Omental fat pad (tissue), 3 donors: ENCODE measurements at regions not wholly inside any gene's neighbourhood (a gene's known extent, or its start where the extent isn't known, plus 50 kb on each side); places are given as distances from the start of the nearest gene placed in this dataset.
A peak's percentile ranks its signal among the peaks of the same experiment; 100 is the strongest.

Source experiments
- ATAC-seq: fragments of 150-250 bp; one replicate; pipeline ENCODE4 v1.9.1; 2016; ENCODE audit warnings: mild to moderate bottlenecking, moderate library complexity; ENCODE audit not compliant: low FRiP score
- DNase-seq: peaks from one replicate; pipeline ENCODE4 v3.0.0-alpha.2; 2019; ENCODE audit warnings: low spot score
- CTCF ChIP-seq, 3 donors: fragments of 450-650 bp; IDR thresholded peaks; one replicate each; pipeline ENCODE4 v1.5.1; 2016 to 2017; ENCODE audit warnings: antibody characterized with exemption in 3 of 3, mild to moderate bottlenecking in 3 of 3, moderate library complexity in 2 of 3

GRCh38 chr17:68771867-68772515, 170.8 kb upstream of the FAM20A start:
- ATAC-seq (peak; percentile 90), DNase-seq (no peak)
- peak in 2 of 3 donors; percentile 31 to 38 for TF ChIP-seq CTCF (IDR thresholded peaks at IDR 0.05)

- no peak for TF ChIP-seq CTCF (IDR thresholded peaks at IDR 0.05)
- no peak for ATAC-seq
These were observed 167.6 kb upstream of the FAM20A start for GRCh38 chr17:68768804-68769203.

GRCh38 chr17:68766640-68767039, 165.5 kb upstream of the FAM20A start:
- ATAC-seq (no peak), DNase-seq (no peak)
- TF ChIP-seq CTCF (IDR thresholded peaks at IDR 0.05): no peak

More at GRCh38 chr17:68768804-68769203, 167.6 kb upstream of the FAM20A start:
- DNase-seq: no peak

- TF ChIP-seq CTCF (IDR thresholded peaks at IDR 0.05): no peak
- ATAC-seq: no peak
These were observed 162.4 kb upstream of the FAM20A start for GRCh38 chr17:68763562-68763961.

GRCh38 chr17:68762911-68763310, 161.7 kb upstream of the FAM20A start:
- no peak for TF ChIP-seq CTCF (IDR thresholded peaks at IDR 0.05)
- no peak for DNase-seq
- ATAC-seq: no peak

More at GRCh38 chr17:68763562-68763961, 162.4 kb upstream of the FAM20A start:
- no peak for DNase-seq

GRCh38 chr17:68760141-68760475, 158.9 kb upstream of the FAM20A start:
- no peak for TF ChIP-seq CTCF (IDR thresholded peaks at IDR 0.05)
- no peak for DNase-seq

GRCh38 chr17:68759343-68760140, 158.4 kb upstream of the FAM20A start:
- DNase-seq: peak; percentile 72
- TF ChIP-seq CTCF (IDR thresholded peaks at IDR 0.05): peak in 2 of 3 donors; percentile 26 to 83
- ATAC-seq: peak; percentile 99

More at GRCh38 chr17:68760141-68760475, 158.9 kb upstream of the FAM20A start:
- ATAC-seq: no peak
